ENCODE measurements at regions not wholly inside any gene's neighbourhood (a gene's known extent, or its start where the extent isn't known, plus 50 kb on each side); places are given as distances from the start of the nearest gene placed in this dataset.

DNA sequence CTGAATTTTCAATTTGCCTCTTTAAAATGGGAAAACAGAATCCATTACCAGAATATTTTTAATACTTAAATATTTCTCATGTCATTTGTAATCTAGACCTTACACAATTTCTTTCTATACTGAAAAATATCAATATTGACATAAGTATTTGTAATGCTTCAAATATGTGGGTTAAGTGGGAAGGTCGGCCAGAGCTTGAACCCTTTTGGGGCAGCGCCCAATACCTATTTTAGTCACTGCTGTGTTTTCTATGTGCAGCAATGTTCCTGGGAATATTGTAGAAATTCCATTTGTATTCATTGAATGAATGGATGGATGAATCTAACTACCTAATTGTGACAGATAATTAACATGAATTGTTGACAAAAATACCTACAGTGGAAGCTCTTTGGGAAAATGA lies 459.7 kb upstream of the ZNF717 start:
- Histone ChIP-seq H3K36me3 (ENCODE audit: control insufficient read depth in 2 of 4, insufficient read depth in 4 of 4, low read length in 3 of 4) (no peaks in the 10 kb centered on the region), H3K27me3 (replicated peaks in 1 of 4; ENCODE audit: control insufficient read depth in 3 of 4, extremely low read depth in 1 of 4, insufficient read depth in 3 of 4, low read length in 3 of 4) (no peaks in the 10 kb centered on the region), H3K27ac (ENCODE audit: low read depth, low read length) (no peak overlapping the region), H3K23me2 (ENCODE audit: low read depth, low read length) (no peaks in the 10 kb centered on the region), H3K23ac (ENCODE audit: insufficient read length) (no peak overlapping the region), H3K4me2 (ENCODE audit: insufficient read depth in 1 of 2, low read depth in 2 of 2, low read length in 2 of 2) (no peak overlapping the region), H4K8ac (ENCODE audit: extremely low read depth, insufficient read depth, low read length) (no peak overlapping the region), H3K79me2 (ENCODE audit: control insufficient read depth in 1 of 2, insufficient read depth in 2 of 2, low read length in 2 of 2) (no peaks in the 10 kb centered on the region), H2AK5ac (ENCODE audit: low read depth, low read length) (no peak overlapping the region), H2BK20ac (ENCODE audit: low read length) (no peak overlapping the region), H2AFZ (ENCODE audit: low read length) (no peak overlapping the region), H2BK15ac (ENCODE audit: low read length) (no peak overlapping the region), H3K9me3 (ENCODE audit: insufficient read depth in 2 of 2, low read depth in 1 of 2, low read length in 1 of 2) (no peaks in the 10 kb centered on the region), H2BK120ac (replicated peaks; ENCODE audit: low read depth, low read length) (no peak overlapping the region), H3K14ac (ENCODE audit: insufficient read length) (no peak overlapping the region), H2BK5ac (ENCODE audit: low read depth, low read length) (no peak overlapping the region), H4K91ac (replicated peaks; ENCODE audit: insufficient read length, low read length) (no peak overlapping the region), H3K4ac (replicated peaks; ENCODE audit: insufficient read length, low read depth, low read length) (no peak overlapping the region), H4K20me1 (replicated peaks in 1 of 2; ENCODE audit: control insufficient read depth in 1 of 2, insufficient read depth in 2 of 2, low read length in 2 of 2) (no peaks in the 10 kb centered on the region), H3K18ac (ENCODE audit: extremely low read depth, low read length) (no peak overlapping the region), H3K4me3 (ENCODE audit: extremely low read depth in 1 of 4, insufficient read depth in 2 of 4, low read depth in 3 of 4, low read length in 4 of 4) (no peak overlapping the region), H3K56ac (replicated peaks; ENCODE audit: insufficient read length, low read depth, low read length) (no peak overlapping the region), H3K79me1 (ENCODE audit: low read depth, low read length) (no peaks in the 10 kb centered on the region), H2BK12ac (ENCODE audit: low read depth, low read length) (no peak overlapping the region), H3K9ac (replicated peaks in 1 of 4; ENCODE audit: extremely low read depth in 1 of 4, low read depth in 3 of 4, low read length in 3 of 4) (no peak overlapping the region), H4K5ac (ENCODE audit: insufficient read length, low read depth, low read length) (no peak overlapping the region), H3K4me1 (replicated peaks in 1 of 4; ENCODE audit: control insufficient read depth in 3 of 4, insufficient read depth in 4 of 4, low read length in 3 of 4) (no peaks in the 10 kb centered on the region; a peak in 1 of 7 replicates)
- ChIA-PET CTCF (ENCODE audit: partially characterized antibody) (no interaction called here), POLR2A (ENCODE audit: partially characterized antibody) (no interaction called here)
- no peak for DNase-seq (ENCODE audit: low read depth in 1 of 2, low spot score in 2 of 2)
- WGBS, 2 experiments (ENCODE audit: extremely low coverage in 1 of 2, insufficient coverage in 1 of 2, insufficient read length in 1 of 2, insufficient replicate concordance in 2 of 2, low coverage in 1 of 2, low lambda C conversion rate in 2 of 2, missing lambda C conversion rate in 1 of 2) = 95% methylated on average over 2 of the region's 2 CpGs; no CpG with 5 or more reads in 1 of the 2 experiments
- FAIRE-seq = no peak
- TF ChIP-seq NANOG (IDR thresholded peaks at IDR 0.05; ENCODE audit: insufficient read depth, low read depth, low read length, poor library complexity, severe bottlenecking) = no peak
- TF ChIP-seq CTBP2 (IDR thresholded peaks at IDR 0.05; ENCODE audit: borderline replicate concordance, insufficient read depth, insufficient read length, low read length) = no peak
- TF ChIP-seq BRCA1 (IDR thresholded peaks at IDR 0.05; ENCODE audit: low read depth, low read length) = no peak
- TF ChIP-seq, protein P1, sequence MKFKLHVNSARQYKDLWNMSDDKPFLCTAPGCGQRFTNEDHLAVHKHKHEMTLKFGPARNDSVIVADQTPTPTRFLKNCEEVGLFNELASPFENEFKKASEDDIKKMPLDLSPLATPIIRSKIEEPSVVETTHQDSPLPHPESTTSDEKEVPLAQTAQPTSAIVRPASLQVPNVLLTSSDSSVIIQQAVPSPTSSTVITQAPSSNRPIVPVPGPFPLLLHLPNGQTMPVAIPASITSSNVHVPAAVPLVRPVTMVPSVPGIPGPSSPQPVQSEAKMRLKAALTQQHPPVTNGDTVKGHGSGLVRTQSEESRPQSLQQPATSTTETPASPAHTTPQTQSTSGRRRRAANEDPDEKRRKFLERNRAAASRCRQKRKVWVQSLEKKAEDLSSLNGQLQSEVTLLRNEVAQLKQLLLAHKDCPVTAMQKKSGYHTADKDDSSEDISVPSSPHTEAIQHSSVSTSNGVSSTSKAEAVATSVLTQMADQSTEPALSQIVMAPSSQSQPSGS (IDR thresholded peaks at IDR 0.05; ENCODE audit: low read length) = no peak
- no peak for TF ChIP-seq TAF1 (IDR thresholded peaks at IDR 0.05; ENCODE audit: low read depth, low read length)
- no peak for TF ChIP-seq TBP (IDR thresholded peaks at IDR 0.05; ENCODE audit: low read depth, low read length)
- TF ChIP-seq YY1 (IDR thresholded peaks at IDR 0.05; ENCODE audit: low read depth, low read length) = no peak
- TF ChIP-seq, protein P2, sequence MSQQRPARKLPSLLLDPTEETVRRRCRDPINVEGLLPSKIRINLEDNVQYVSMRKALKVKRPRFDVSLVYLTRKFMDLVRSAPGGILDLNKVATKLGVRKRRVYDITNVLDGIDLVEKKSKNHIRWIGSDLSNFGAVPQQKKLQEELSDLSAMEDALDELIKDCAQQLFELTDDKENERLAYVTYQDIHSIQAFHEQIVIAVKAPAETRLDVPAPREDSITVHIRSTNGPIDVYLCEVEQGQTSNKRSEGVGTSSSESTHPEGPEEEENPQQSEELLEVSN (IDR thresholded peaks at IDR 0.05) = no peak
- TF ChIP-seq SIRT6 (IDR thresholded peaks at IDR 0.05; ENCODE audit: low read length) = no peak
- no peak for TF ChIP-seq SP1 (IDR thresholded peaks at IDR 0.05; ENCODE audit: low read depth, low read length)
- no peak for TF ChIP-seq KDM5A (IDR thresholded peaks at IDR 0.05; ENCODE audit: low read length)
- no peak for TF ChIP-seq FOSL1 (IDR thresholded peaks at IDR 0.05; ENCODE audit: insufficient read depth, low read depth, low read length)

Data from H1 (cell line).